ENCODE measurements at regions not wholly inside any gene's neighbourhood (a gene's known extent, or its start where the extent isn't known, plus 50 kb on each side); places are given as distances from the start of the nearest gene placed in this dataset.

GRCh38 chr5:27652505-27652904 is 614.1 kb upstream of the CDH9 start:
- Histone ChIP-seq H3K4me3 (no peak overlapping the region), H3K9me3 (no peaks in the 10 kb centered on the region), H3K27ac (no peak overlapping the region), H3K4me1 (no peaks in the 10 kb centered on the region), H3K36me3 (ENCODE audit: low read depth, missing control alignments) (no peaks in the 10 kb centered on the region), H3K27me3 (no peaks in the 10 kb centered on the region)
- WGBS, 2 donors = 86 to 97% methylated on average over 3 to 4 of the region's 4 CpGs
- DNase-seq = peak; percentile 29
- intact Hi-C loops (cut with DNase I; ENCODE audit: low total_unique reads) = no loop called here
- TF ChIP-seq CTCF (IDR thresholded peaks at IDR 0.05) = no peak
- no peak for TF ChIP-seq POLR2A (IDR thresholded peaks at IDR 0.05)

- Histone ChIP-seq H3K4me3 (no peak overlapping the region), H3K4me1 (no peaks in the 10 kb centered on the region), H3K27me3 (no peaks in the 10 kb centered on the region), H3K27ac (no peak overlapping the region), H3K36me3 (ENCODE audit: low read depth, missing control alignments) (no peaks in the 10 kb centered on the region), H3K9me3 (no peaks in the 10 kb centered on the region)
- intact Hi-C loops (cut with DNase I; ENCODE audit: low total_unique reads) = no loop called here
- 59 to 68% methylated on average over 6 of the region's 6 CpGs for WGBS, 2 donors
- TF ChIP-seq POLR2A (IDR thresholded peaks at IDR 0.05) = no peak
- no peak for DNase-seq
These were observed 600.7 kb upstream of the CDH9 start for GRCh38 chr5:27639005-27639612.

- Histone ChIP-seq H3K4me3 (no peak overlapping the region), H3K9me3 (no peaks in the 10 kb centered on the region), H3K36me3 (ENCODE audit: low read depth, missing control alignments) (no peaks in the 10 kb centered on the region), H3K27ac (no peak overlapping the region), H3K27me3 (no peaks in the 10 kb centered on the region), H3K4me1 (no peaks in the 10 kb centered on the region)
- DNase-seq = no peak
- intact Hi-C loops (cut with DNase I; ENCODE audit: low total_unique reads) = no loop called here
- TF ChIP-seq CTCF (IDR thresholded peaks at IDR 0.05) (no peak), POLR2A (IDR thresholded peaks at IDR 0.05) (no peak)
- 91 to 96% methylated on average over 2 of the region's 2 CpGs for WGBS, 2 donors
These were observed 581.6 kb upstream of the CDH9 start for GRCh38 chr5:27619982-27620381.

GRCh38 chr5:27612161-27612560 is 573.8 kb upstream of the CDH9 start:
- no peaks in the 10 kb centered on the region for H3K36me3 ChIP-seq (ENCODE audit: low read depth, missing control alignments)
- no peak for DNase-seq
- 53 to 82% methylated on average over 3 of the region's 3 CpGs for WGBS, 2 donors
- H3K27me3 ChIP-seq = no peaks in the 10 kb centered on the region
- H3K4me1 ChIP-seq = no peaks in the 10 kb centered on the region
- H3K27ac ChIP-seq = no peak overlapping the region
- no peak overlapping the region for H3K4me3 ChIP-seq
- no peaks in the 10 kb centered on the region for H3K9me3 ChIP-seq
- TF ChIP-seq CTCF (IDR thresholded peaks at IDR 0.05) = no peak
- no peak for TF ChIP-seq POLR2A (IDR thresholded peaks at IDR 0.05)
- intact Hi-C loops (cut with DNase I; ENCODE audit: low total_unique reads) = no loop called here

GRCh38 chr5:27608992-27609391 is 570.6 kb upstream of the CDH9 start:
- H3K27ac ChIP-seq = no peak overlapping the region
- no peak overlapping the region for H3K4me3 ChIP-seq
- no peaks in the 10 kb centered on the region for H3K4me1 ChIP-seq
- no peaks in the 10 kb centered on the region for H3K9me3 ChIP-seq
- H3K36me3 ChIP-seq (ENCODE audit: low read depth, missing control alignments) = no peaks in the 10 kb centered on the region
- TF ChIP-seq CTCF (IDR thresholded peaks at IDR 0.05) (no peak), POLR2A (IDR thresholded peaks at IDR 0.05) (no peak)
- no peaks in the 10 kb centered on the region for H3K27me3 ChIP-seq
- intact Hi-C loops (cut with DNase I; ENCODE audit: low total_unique reads) = no loop called here
- DNase-seq = no peak
- 81 to 87% methylated on average over 3 of the region's 3 CpGs for WGBS, 2 donors

Data from testis (tissue), 2 donors.